Upper lobe of left lung (tissue), 4 donors: ENCODE measurements at regions not wholly inside any gene's neighbourhood (a gene's known extent, or its start where the extent isn't known, plus 50 kb on each side); places are given as distances from the start of the nearest gene placed in this dataset.

Experiments used
- POLR2A ChIP-seq, 4 donors: fragments of 450-650 bp; IDR thresholded peaks; one replicate each; pipeline ENCODE4 v1.5.1; 2016 to 2017; ENCODE audit warnings: antibody characterized with exemption in 4 of 4, mild to moderate bottlenecking in 2 of 4
- POLR2AphosphoS5 ChIP-seq, 2 donors: sonication (generic); formaldehyde crosslinking; IDR thresholded peaks; one replicate each; pipeline ENCODE4 v1.5.1; 2017; ENCODE audit warnings: antibody characterized with exemption in 2 of 2
- TF ChIP-seq, protein P1 (sequence below), 6 experiments: fragments of 450-650 bp in 4 of 6; fragments of 200-600 bp in 2 of 6; sonication (generic) in 2 of 6; IDR thresholded peaks; one replicate each; pipeline ENCODE4 v1.5.1; 2016 to 2019; ENCODE audit warnings: antibody characterized with exemption in 6 of 6

DNA sequence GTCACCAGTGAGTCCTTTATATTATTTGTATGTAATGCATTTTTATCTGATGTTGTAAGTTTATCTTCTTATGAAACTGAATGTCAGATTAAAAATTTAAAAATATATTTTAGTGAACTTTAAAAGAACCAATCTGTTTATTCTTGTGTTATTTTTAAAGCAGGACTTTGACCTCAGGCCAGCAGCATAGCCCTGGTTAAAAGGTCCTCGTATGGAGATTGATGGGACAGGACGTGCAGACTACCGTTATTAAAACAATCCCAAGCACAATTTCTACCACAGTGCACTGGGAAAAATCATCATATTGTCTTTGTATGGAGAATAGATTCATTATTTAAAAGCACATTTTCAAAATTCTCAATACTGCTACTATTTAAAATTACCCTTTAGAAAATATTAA lies 573.8 kb upstream of the ARGLU1 start:
- TF ChIP-seq POLR2AphosphoS5 (IDR thresholded peaks at IDR 0.05) = no peak
- TF ChIP-seq, protein P1, sequence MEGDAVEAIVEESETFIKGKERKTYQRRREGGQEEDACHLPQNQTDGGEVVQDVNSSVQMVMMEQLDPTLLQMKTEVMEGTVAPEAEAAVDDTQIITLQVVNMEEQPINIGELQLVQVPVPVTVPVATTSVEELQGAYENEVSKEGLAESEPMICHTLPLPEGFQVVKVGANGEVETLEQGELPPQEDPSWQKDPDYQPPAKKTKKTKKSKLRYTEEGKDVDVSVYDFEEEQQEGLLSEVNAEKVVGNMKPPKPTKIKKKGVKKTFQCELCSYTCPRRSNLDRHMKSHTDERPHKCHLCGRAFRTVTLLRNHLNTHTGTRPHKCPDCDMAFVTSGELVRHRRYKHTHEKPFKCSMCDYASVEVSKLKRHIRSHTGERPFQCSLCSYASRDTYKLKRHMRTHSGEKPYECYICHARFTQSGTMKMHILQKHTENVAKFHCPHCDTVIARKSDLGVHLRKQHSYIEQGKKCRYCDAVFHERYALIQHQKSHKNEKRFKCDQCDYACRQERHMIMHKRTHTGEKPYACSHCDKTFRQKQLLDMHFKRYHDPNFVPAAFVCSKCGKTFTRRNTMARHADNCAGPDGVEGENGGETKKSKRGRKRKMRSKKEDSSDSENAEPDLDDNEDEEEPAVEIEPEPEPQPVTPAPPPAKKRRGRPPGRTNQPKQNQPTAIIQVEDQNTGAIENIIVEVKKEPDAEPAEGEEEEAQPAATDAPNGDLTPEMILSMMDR (IDR thresholded peaks at IDR 0.05) = no peak
- no peak for TF ChIP-seq POLR2A (IDR thresholded peaks at IDR 0.05)
